ENCODE measurements at regions not wholly inside any gene's neighbourhood (a gene's known extent, or its start where the extent isn't known, plus 50 kb on each side); places are given as distances from the start of the nearest gene placed in this dataset.

DNA sequence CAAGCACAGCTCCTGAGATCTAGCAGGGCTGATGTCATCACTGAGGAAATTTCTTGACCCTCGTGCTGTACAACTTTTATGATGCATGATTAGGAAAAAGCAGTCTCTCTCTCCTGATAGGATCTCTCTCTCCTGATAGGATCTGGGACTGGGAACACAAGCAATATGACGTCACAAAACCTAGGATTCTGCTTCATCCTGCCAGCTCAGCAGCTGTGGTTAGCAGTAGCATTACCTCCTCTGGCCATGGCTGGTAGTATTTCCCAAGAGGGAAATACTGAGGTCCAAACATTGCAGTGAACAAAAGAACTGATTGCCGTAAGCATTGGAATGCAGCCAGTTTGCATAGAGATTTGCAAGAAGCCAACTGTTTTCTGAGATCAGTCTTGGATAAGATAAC is 521.2 kb upstream of the POU3F3 start:
- TF ChIP-seq POLR2A (IDR thresholded peaks at IDR 0.05), result no peak
- TF ChIP-seq, protein P1, sequence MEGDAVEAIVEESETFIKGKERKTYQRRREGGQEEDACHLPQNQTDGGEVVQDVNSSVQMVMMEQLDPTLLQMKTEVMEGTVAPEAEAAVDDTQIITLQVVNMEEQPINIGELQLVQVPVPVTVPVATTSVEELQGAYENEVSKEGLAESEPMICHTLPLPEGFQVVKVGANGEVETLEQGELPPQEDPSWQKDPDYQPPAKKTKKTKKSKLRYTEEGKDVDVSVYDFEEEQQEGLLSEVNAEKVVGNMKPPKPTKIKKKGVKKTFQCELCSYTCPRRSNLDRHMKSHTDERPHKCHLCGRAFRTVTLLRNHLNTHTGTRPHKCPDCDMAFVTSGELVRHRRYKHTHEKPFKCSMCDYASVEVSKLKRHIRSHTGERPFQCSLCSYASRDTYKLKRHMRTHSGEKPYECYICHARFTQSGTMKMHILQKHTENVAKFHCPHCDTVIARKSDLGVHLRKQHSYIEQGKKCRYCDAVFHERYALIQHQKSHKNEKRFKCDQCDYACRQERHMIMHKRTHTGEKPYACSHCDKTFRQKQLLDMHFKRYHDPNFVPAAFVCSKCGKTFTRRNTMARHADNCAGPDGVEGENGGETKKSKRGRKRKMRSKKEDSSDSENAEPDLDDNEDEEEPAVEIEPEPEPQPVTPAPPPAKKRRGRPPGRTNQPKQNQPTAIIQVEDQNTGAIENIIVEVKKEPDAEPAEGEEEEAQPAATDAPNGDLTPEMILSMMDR (IDR thresholded peaks at IDR 0.05), result no peak
- DNase-seq, result no peak
- H3K9me3 ChIP-seq, result no peaks in the 10 kb centered on the region

GRCh38 chr2:104337869-104338268 is 516.0 kb upstream of the POU3F3 start:
- TF ChIP-seq POLR2A (IDR thresholded peaks at IDR 0.05), result no peak
- TF ChIP-seq, protein P1 (IDR thresholded peaks at IDR 0.05), result no peak
- Histone ChIP-seq H3K27ac (no peak overlapping the region), H3K4me3 (no peak overlapping the region), H3K36me3 (no peaks in the 10 kb centered on the region), H3K27me3 (no peaks in the 10 kb centered on the region), H3K4me1 (no peaks in the 10 kb centered on the region), H3K9me3 (no peaks in the 10 kb centered on the region)
- no peak for DNase-seq

More for the DNA sequence above, 521.2 kb upstream of the POU3F3 start:
- Histone ChIP-seq H3K4me3 (no peak overlapping the region), H3K27me3 (no peaks in the 10 kb centered on the region), H3K36me3 (no peaks in the 10 kb centered on the region), H3K27ac (no peak overlapping the region), H3K4me1 (no peaks in the 10 kb centered on the region)

DNA sequence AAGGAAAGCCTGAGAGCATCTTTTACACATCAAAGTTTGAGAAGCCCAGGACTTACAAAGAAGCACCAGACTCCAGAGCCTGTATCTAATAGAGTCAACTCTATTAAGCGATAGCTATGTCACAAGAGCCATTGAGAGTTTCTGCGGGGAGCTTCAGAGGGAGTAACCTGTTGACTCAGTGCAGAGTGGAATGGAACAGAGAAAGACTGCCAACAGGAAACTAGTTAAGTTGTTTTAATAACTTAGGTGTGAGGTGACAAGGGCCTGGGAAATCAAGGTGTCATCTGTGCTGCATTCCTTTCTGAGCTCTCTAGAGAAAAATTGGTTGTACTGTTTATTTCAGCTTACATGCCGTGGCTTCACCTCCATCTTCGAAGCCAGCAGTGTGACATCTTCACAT is 513.8 kb upstream of the POU3F3 start:
- no peak overlapping the region for H3K27ac ChIP-seq
- TF ChIP-seq, protein P1 (IDR thresholded peaks at IDR 0.05), result no peak
- no peak for TF ChIP-seq POLR2A (IDR thresholded peaks at IDR 0.05)

DNA sequence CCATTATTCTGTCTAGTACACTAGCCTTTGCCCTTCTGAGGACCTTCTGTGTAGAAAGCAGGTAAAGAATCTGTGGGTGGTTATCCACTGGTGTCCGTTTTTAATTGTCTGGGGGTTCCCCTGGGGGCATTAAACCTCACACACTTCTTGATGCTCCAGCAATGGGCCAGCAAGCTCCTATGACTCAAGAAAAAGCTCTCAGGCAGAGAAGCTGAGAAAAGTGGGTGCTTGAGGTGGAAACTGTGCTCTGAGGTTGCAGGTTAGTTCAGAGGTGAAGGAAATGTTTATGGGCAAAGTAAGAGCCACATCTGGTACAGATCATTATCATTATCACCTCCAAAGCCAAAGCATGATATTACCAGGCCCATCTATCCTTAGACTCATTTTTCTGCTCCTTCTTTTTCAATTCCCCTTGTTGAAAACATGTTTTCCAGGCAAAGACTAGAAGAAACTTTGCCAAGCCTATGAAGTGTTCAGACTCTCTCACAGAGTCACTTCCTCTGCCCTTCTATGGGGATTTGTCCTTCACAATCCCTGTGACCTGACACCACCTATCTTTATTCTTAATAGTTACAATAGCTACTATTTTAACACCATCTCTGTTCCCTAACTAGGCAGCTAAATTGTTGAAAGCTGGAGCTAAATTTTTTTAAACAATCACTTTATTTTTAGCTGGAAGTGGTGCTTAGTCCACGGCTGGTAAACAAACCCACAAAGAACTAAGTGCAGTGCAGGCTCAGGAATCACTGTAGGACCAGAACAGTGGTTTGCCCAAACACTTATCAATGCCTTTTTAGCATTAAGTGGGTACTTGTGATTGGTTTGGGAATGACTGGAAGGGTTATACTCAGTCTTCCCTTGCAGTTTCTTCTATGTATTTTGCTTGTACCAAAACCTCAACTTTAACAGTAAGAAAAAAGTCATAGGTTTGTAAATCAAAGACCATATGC is 512.8 kb upstream of the POU3F3 start:
- Histone ChIP-seq H3K27ac (no peak overlapping the region), H3K27me3 (no peaks in the 10 kb centered on the region), H3K36me3 (no peaks in the 10 kb centered on the region), H3K4me1 (no peaks in the 10 kb centered on the region), H3K4me3 (no peak overlapping the region), H3K9me3 (no peaks in the 10 kb centered on the region)
- TF ChIP-seq POLR2A (IDR thresholded peaks at IDR 0.05), result no peak
- TF ChIP-seq, protein P1 (IDR thresholded peaks at IDR 0.05), result no peak
- DNase-seq, result no peak

More for the DNA sequence above, 513.8 kb upstream of the POU3F3 start:
- DNase-seq, result no peak
- H3K36me3 ChIP-seq, result no peaks in the 10 kb centered on the region
- H3K27me3 ChIP-seq, result no peaks in the 10 kb centered on the region
- H3K9me3 ChIP-seq, result no peaks in the 10 kb centered on the region
- H3K4me3 ChIP-seq, result no peak overlapping the region
- H3K4me1 ChIP-seq, result no peaks in the 10 kb centered on the region

DNA sequence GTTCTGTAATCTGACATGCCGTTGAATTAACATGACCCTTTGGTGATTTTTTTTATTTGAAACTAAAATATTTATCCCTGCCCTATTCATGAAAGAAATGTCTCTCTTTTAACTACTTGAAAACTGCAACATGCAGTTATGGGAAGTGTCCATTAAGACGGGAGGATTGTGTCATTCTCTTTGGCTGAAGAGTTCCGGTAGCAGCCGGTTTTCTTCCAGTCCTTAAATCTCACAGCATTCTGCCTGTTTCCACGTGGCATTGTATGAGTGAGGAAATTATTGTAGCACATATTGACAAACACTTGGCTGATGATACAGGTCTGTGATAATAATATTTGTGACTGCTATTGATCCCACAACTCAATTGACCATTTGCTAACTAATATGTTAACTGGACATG is 509.6 kb upstream of the POU3F3 start:
- Histone ChIP-seq H3K4me1 (no peaks in the 10 kb centered on the region), H3K27ac (no peak overlapping the region), H3K27me3 (no peaks in the 10 kb centered on the region), H3K9me3 (no peaks in the 10 kb centered on the region), H3K4me3 (no peak overlapping the region), H3K36me3 (no peaks in the 10 kb centered on the region)
- DNase-seq, result no peak
- TF ChIP-seq, protein P1 (IDR thresholded peaks at IDR 0.05), result no peak
- TF ChIP-seq POLR2A (IDR thresholded peaks at IDR 0.05), result no peak

Measured in Peyer's patch (tissue), 4 donors.